Stomach (tissue), 4 donors: ENCODE measurements at regions not wholly inside any gene's neighbourhood (a gene's known extent, or its start where the extent isn't known, plus 50 kb on each side); places are given as distances from the start of the nearest gene placed in this dataset.

ENCODE experiments used
- CTCF ChIP-seq, 7 experiments: fragments of 450-650 bp in 4 of 7; fragments of 200-600 bp in 3 of 7; sonication (generic) in 3 of 7; IDR thresholded peaks; one replicate each; pipeline ENCODE4 v1.5.1; 2016 to 2019; ENCODE audit warnings: antibody characterized with exemption in 7 of 7, control low read depth in 2 of 7, mild to moderate bottlenecking in 1 of 7
- EP300 ChIP-seq: sonication (generic); formaldehyde crosslinking; IDR thresholded peaks from one replicate; pipeline ENCODE4 v1.6.1; 2017; ENCODE audit warnings: antibody characterized with exemption

GRCh38 chr4:131566026-131566425 lies 1583.1 kb upstream of the PCDH10 start:
- no peak for TF ChIP-seq CTCF (IDR thresholded peaks at IDR 0.05)
- no peak for TF ChIP-seq EP300
